GM23338 (cell line): ENCODE measurements at regions not wholly inside any gene's neighbourhood (a gene's known extent, or its start where the extent isn't known, plus 50 kb on each side); places are given as distances from the start of the nearest gene placed in this dataset.
"Not testable (repeated sequence)": the region's sequence is repeated elsewhere in the genome, so short reads cannot be mapped to it uniquely, and the experiment has no call there.

Experiments
- ATAC-seq: fragments of 200-7000 bp; cut with Tn5 transposase; 3 replicates; pipeline ENCODE4 v1.9.1; 2020
- DNase-seq: peaks from one replicate; pipeline ENCODE4 v3.0.0-alpha.2; 2015; ENCODE audit warnings: low spot score
- H2AFZ ChIP-seq: fragments of 200-600 bp; sonication (generic); 2 replicates; pipeline ENCODE4 v1.8.0; 2016; ENCODE audit warnings: antibody characterized with exemption, mild to moderate bottlenecking, moderate library complexity
- H3F3A ChIP-seq: fragments of 200-600 bp; sonication (generic); replicated peaks from 2 replicates; pipeline ENCODE4 v1.8.0; 2017; ENCODE audit warnings: antibody characterized with exemption, mixed run types, low read depth
- H3K27ac ChIP-seq: fragments of 200-600 bp; sonication (generic); 2 replicates; pipeline ENCODE4 v1.6.1; 2016; ENCODE audit warnings: low read depth
- H3K27me3 ChIP-seq: fragments of 200-600 bp; sonication (generic); 2 replicates; pipeline ENCODE4 v1.8.0; 2016; ENCODE audit warnings: mild to moderate bottlenecking, mixed run types, moderate library complexity; ENCODE audit not compliant: insufficient read depth
- H3K36me3 ChIP-seq: fragments of 200-600 bp; sonication (generic); 2 replicates; pipeline ENCODE4 v1.8.0; 2016; ENCODE audit warnings: mild to moderate bottlenecking; ENCODE audit not compliant: insufficient read depth
- H3K4me1 ChIP-seq: fragments of 200-600 bp; sonication (generic); 2 replicates; pipeline ENCODE4 v1.8.0; 2016; ENCODE audit warnings: mild to moderate bottlenecking, moderate library complexity; ENCODE audit not compliant: insufficient read depth
- H3K4me2 ChIP-seq: fragments of 200-600 bp; sonication (generic); 2 replicates; pipeline ENCODE4 v1.7.1; 2017; ENCODE audit warnings: mixed run types
- H3K4me3 ChIP-seq: fragments of 200-600 bp; sonication (generic); 2 replicates; pipeline ENCODE4 v1.6.1; 2016; ENCODE audit warnings: mixed run types
- H3K79me2 ChIP-seq: fragments of 200-600 bp; sonication (generic); replicated peaks from 2 replicates; pipeline ENCODE4 v1.8.0; 2017; ENCODE audit warnings: mild to moderate bottlenecking; ENCODE audit not compliant: insufficient read depth
- H3K9me2 ChIP-seq: fragments of 200-600 bp; sonication (generic); 2 replicates; pipeline ENCODE4 v1.8.0; 2017; ENCODE audit not compliant: insufficient read depth
- H4K20me1 ChIP-seq: fragments of 200-600 bp; sonication (generic); replicated peaks from 2 replicates; pipeline ENCODE4 v1.8.0; 2017; ENCODE audit warnings: mild to moderate bottlenecking; ENCODE audit not compliant: insufficient read depth
- H3K27ac Mint-ChIP-seq: 2 replicates; pipeline ENCODE4 v1.8.0; 2020; ENCODE audit warnings: inconsistent platforms, mild to moderate bottlenecking, moderate library complexity, mixed read lengths
- H3K27me3 Mint-ChIP-seq: 3 replicates; pipeline ENCODE4 v1.8.0; 2022; ENCODE audit warnings: low read depth, mild to moderate bottlenecking, moderate library complexity, mixed read lengths, inconsistent platforms; ENCODE audit not compliant: insufficient read depth, poor library complexity
- H3K36me3 Mint-ChIP-seq: 3 replicates; pipeline ENCODE4 v1.8.0; 2021; ENCODE audit warnings: low read depth, mild to moderate bottlenecking, inconsistent platforms, moderate library complexity, mixed read lengths
- H3K4me1 Mint-ChIP-seq: 3 replicates; pipeline ENCODE4 v1.8.0; 2020; ENCODE audit warnings: mild to moderate bottlenecking, inconsistent platforms, mixed read lengths
- H3K4me3 Mint-ChIP-seq: 3 replicates; pipeline ENCODE4 v1.8.0; 2021; ENCODE audit warnings: moderate library complexity, mild to moderate bottlenecking, inconsistent platforms, mixed read lengths
- H3K9me3 Mint-ChIP-seq: 3 replicates; pipeline ENCODE4 v1.8.0; 2020; ENCODE audit warnings: moderate library complexity, mild to moderate bottlenecking, inconsistent platforms, mixed read lengths
- ETS1 ChIP-seq: IDR thresholded peaks from 2 replicates; pipeline ENCODE4 v1.6.1; 2016; ENCODE audit warnings: antibody characterized with exemption
- EZH2 ChIP-seq: fragments of 200-600 bp; sonication (generic); IDR thresholded peaks from one replicate; pipeline ENCODE4 v1.8.0; 2017; ENCODE audit warnings: antibody characterized with exemption, mild to moderate bottlenecking, low read depth; ENCODE audit not compliant: unreplicated experiment
- EZH2phosphoT487 ChIP-seq: fragments of 200-600 bp; sonication (generic); IDR thresholded peaks from one replicate; pipeline ENCODE4 v1.8.1; 2018; ENCODE audit warnings: antibody characterized with exemption; ENCODE audit not compliant: unreplicated experiment
- JUNB ChIP-seq: IDR thresholded peaks from one replicate; pipeline ENCODE4 v1.6.1; 2016; ENCODE audit warnings: antibody characterized with exemption; ENCODE audit not compliant: unreplicated experiment
- POLR2AphosphoS5 ChIP-seq: IDR thresholded peaks from 2 replicates; pipeline ENCODE4 v1.6.1; 2016; ENCODE audit warnings: antibody characterized with exemption, low read depth
- REST ChIP-seq: IDR thresholded peaks from one replicate; pipeline ENCODE4 v1.6.1; 2018; ENCODE audit warnings: antibody characterized with exemption; ENCODE audit not compliant: unreplicated experiment
- STAT1 ChIP-seq: IDR thresholded peaks from one replicate; pipeline ENCODE4 v1.6.1; 2016; ENCODE audit warnings: antibody characterized with exemption; ENCODE audit not compliant: unreplicated experiment
- ZNF114 ChIP-seq: fragments of 250-450 bp; sonication (Bioruptor Pico); IDR thresholded peaks from 2 replicates; pipeline ENCODE4 v1.5.0; 2020; ENCODE audit warnings: mild to moderate bottlenecking, moderate library complexity
- ZNF331 ChIP-seq: fragments of 250-450 bp; sonication (Bioruptor Pico); IDR thresholded peaks from 2 replicates; pipeline ENCODE4 v1.5.0; 2020; ENCODE audit warnings: low read depth, mild to moderate bottlenecking, moderate library complexity
- TF ChIP-seq, protein P1 (sequence below), 2 experiments: fragments of 200-600 bp in 1 of 2; sonication (generic) in 1 of 2; conservative IDR thresholded peaks; 2 replicates each; pipeline versions ENCODE4 v1.5.1 to v1.6.1; 2016 to 2017; ENCODE audit warnings: antibody characterized with exemption in 2 of 2, low read depth in 2 of 2, mild to moderate bottlenecking in 2 of 2, moderate library complexity in 1 of 2

DNA sequence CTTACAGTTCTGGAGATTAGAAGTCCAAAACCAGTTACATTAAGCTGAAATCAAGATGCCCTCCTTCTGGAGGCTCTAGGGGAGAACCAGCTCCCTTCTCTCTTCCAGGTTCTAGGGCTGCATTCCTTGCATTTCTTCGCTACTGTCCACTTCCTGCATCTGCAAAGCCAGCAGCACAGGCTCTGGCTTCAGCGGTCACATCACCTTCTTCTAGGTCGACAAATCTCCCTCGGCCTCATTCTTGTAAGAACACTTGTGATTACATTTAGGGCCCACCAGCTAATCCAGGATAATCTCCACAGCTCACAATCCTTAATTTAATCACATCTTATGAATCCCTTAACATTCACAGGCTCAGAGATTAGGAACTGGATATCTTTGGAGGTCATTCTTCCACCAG is 73.8 kb downstream of the MINAR1 start (continued):
- no peak for TF ChIP-seq REST

DNA sequence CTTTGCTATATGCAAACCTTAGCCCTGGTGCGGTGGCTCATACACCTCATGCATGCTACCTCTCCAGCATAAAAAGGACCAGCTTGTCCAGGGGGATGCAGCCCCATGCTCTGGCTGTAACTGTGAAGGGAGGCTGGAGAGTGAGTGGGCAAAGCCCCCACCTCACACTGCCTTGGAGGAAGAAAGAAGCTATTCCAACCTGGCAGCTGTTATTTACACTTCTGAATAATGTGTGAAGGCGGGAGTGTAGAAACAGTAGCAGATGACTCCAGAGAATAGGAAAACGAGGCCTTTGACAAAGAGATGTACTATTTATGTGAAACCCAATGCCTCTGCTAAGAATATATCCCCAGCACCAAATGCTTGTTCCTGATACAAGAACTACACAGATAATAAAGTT is 80.7 kb downstream of the MINAR1 start:
- not testable (repeated sequence) for H3K27ac Mint-ChIP-seq, H3K79me2 ChIP-seq, H3K4me3 ChIP-seq, H3K36me3 Mint-ChIP-seq, H2AFZ ChIP-seq, H4K20me1 ChIP-seq, H3K4me1 ChIP-seq, H3K36me3 ChIP-seq, H3K27me3 ChIP-seq, H3K27me3 Mint-ChIP-seq, ATAC-seq, H3K4me1 Mint-ChIP-seq, H3K9me2 ChIP-seq, H3K4me3 Mint-ChIP-seq, H3K9me3 Mint-ChIP-seq, H3K4me2 ChIP-seq, DNase-seq, H3K27ac ChIP-seq, H3F3A ChIP-seq

DNA sequence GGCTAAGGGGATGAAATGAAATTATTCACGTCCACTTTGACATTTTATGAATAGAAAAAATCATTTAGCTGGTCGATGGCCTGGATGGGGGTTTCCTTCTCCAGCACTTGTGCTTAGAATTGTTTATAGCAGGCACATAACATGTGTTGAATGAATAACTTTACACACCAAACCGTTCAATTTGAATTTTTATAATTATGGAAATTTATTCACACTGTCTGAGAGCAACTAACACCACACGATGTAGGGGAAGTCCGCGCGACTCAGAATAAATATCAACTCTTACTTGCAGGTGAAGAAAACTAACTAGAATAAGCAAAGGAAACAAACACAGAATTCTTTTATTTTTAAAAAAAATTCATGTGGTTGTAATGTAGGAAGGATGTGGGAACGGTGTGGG is 81.3 kb downstream of the MINAR1 start:
- Histone ChIP-seq H3K79me2 (no peaks in the 10 kb centered on the region), H3K36me3 (no peaks in the 10 kb centered on the region), H2AFZ (no peak overlapping the region), H3K4me2 (no peak overlapping the region), H4K20me1 (no peaks in the 10 kb centered on the region), H3F3A (no peaks in the 10 kb centered on the region), H3K27me3 (no peaks in the 10 kb centered on the region), H3K9me2 (peaks cover 7% of the 10 kb centered on the region), H3K27ac (no peak overlapping the region), H3K4me1 (no peaks in the 10 kb centered on the region), H3K4me3 (no peak overlapping the region)
- no peak for ATAC-seq
- Mint-ChIP-seq H3K27me3 (no peaks in the 10 kb centered on the region), H3K9me3 (no peaks in the 10 kb centered on the region), H3K36me3 (no peaks in the 10 kb centered on the region), H3K4me3 (no peak overlapping the region), H3K4me1 (peaks cover 4% of the 10 kb centered on the region; the same call in 2 of the 3 replicates), H3K27ac (no peak overlapping the region)
- DNase-seq = no peak
- TF ChIP-seq ZNF114 (CRISPR knock-in tag) = no peak
- TF ChIP-seq JUNB = no peak
- TF ChIP-seq, protein P1, sequence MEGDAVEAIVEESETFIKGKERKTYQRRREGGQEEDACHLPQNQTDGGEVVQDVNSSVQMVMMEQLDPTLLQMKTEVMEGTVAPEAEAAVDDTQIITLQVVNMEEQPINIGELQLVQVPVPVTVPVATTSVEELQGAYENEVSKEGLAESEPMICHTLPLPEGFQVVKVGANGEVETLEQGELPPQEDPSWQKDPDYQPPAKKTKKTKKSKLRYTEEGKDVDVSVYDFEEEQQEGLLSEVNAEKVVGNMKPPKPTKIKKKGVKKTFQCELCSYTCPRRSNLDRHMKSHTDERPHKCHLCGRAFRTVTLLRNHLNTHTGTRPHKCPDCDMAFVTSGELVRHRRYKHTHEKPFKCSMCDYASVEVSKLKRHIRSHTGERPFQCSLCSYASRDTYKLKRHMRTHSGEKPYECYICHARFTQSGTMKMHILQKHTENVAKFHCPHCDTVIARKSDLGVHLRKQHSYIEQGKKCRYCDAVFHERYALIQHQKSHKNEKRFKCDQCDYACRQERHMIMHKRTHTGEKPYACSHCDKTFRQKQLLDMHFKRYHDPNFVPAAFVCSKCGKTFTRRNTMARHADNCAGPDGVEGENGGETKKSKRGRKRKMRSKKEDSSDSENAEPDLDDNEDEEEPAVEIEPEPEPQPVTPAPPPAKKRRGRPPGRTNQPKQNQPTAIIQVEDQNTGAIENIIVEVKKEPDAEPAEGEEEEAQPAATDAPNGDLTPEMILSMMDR (conservative IDR thresholded peaks at IDR 0.05; ENCODE audit: low read depth in 2 of 2) = no peak
- no peak for TF ChIP-seq REST
- no peak for TF ChIP-seq EZH2phosphoT487
- no peak for TF ChIP-seq EZH2
- no peak for TF ChIP-seq ZNF331 (CRISPR knock-in tag)
- no peak for TF ChIP-seq POLR2AphosphoS5
- no peak for TF ChIP-seq ETS1
- TF ChIP-seq STAT1 = no peak
